ENCODE measurements at regions not wholly inside any gene's neighbourhood (a gene's known extent, or its start where the extent isn't known, plus 50 kb on each side); places are given as distances from the start of the nearest gene placed in this dataset.

- TF ChIP-seq POLR2A (IDR thresholded peaks at IDR 0.05; ENCODE audit: low read length) (no peak), CTCF (IDR thresholded peaks at IDR 0.05) (no peak), ZNF302 (CRISPR knock-in tag; IDR thresholded peaks at IDR 0.05) (no peak), POLR2AphosphoS2 (conservative IDR thresholded peaks at IDR 0.05; ENCODE audit: low read length) (no peak)
- TF ChIP-seq, protein P1, sequence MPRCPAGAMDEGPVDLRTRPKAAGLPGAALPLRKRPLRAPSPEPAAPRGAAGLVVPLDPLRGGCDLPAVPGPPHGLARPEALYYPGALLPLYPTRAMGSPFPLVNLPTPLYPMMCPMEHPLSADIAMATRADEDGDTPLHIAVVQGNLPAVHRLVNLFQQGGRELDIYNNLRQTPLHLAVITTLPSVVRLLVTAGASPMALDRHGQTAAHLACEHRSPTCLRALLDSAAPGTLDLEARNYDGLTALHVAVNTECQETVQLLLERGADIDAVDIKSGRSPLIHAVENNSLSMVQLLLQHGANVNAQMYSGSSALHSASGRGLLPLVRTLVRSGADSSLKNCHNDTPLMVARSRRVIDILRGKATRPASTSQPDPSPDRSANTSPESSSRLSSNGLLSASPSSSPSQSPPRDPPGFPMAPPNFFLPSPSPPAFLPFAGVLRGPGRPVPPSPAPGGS (IDR thresholded peaks at IDR 0.05), result no peak
These were observed 168.5 kb downstream of the CBLN2 start for GRCh38 chr18:72375618-72376017.
